Endothelial cell of umbilical vein (primary cell): ENCODE measurements at regions not wholly inside any gene's neighbourhood (a gene's known extent, or its start where the extent isn't known, plus 50 kb on each side); places are given as distances from the start of the nearest gene placed in this dataset.

Experiments
- BruUV-seq: library from RNA; stranded (reverse); fragments of 400-500 nt; replicated peaks from 2 replicates; lab custom pipeline; 2021; lab: Mats Ljungman, UMichigan
- CTCF ChIA-PET: fragments of 300-600, 350-600 bp; sonication (Branson Sonifier 250); formaldehyde crosslinking; loops from one replicate; lab custom pipeline; 2021; ENCODE audit warnings: antibody characterized with exemption, inconsistent platforms; lab: Charles Lee
- POLR2A ChIA-PET: fragments of 300-600, 350-600 bp; sonication (Branson Sonifier 250); formaldehyde crosslinking; loops from one replicate; lab custom pipeline; 2021; ENCODE audit warnings: antibody characterized with exemption, inconsistent platforms; lab: Charles Lee
- DNase-seq: peaks from one replicate; pipeline ENCODE4 v3.0.0-alpha.2; 2011; ENCODE audit warnings: low read depth, low spot score
- FAIRE-seq: peaks from 2 replicates; lab custom pipeline; 2011; peaks lifted over from hg19 to GRCh38; lab: Jason Lieb, UNC
- H2AFZ ChIP-seq: 2 replicates; pipeline ENCODE4 v1.6.0; 2012; ENCODE audit warnings: low read depth, low read length, control low read depth, inconsistent platforms
- H3K27ac ChIP-seq: 2 replicates; pipeline ENCODE4 v1.5.1; 2011; ENCODE audit warnings: low read depth, mild to moderate bottlenecking, control low read depth, low read length, moderate library complexity; ENCODE audit not compliant: insufficient read depth
- H3K27me3 ChIP-seq, 2 experiments: 2 replicates each; pipeline versions ENCODE4 v1.6.0 to v1.6.1; 2011; ENCODE audit warnings: low read length in 2 of 2, mixed read lengths in 1 of 2; ENCODE audit not compliant: control insufficient read depth in 2 of 2, insufficient read depth in 2 of 2
- H3K36me3 ChIP-seq, 2 experiments: 2 replicates in 1 of 2; 3 replicates in 1 of 2; pipeline ENCODE4 v1.5.1; 2011; ENCODE audit warnings: low read length in 2 of 2, mild to moderate bottlenecking in 1 of 2, moderate library complexity in 1 of 2; ENCODE audit not compliant: control insufficient read depth in 2 of 2, insufficient read depth in 2 of 2; ENCODE audit errors: extremely low read depth in 1 of 2
- H3K4me1 ChIP-seq: 3 replicates; pipeline ENCODE4 v1.5.1; 2011; ENCODE audit warnings: mild to moderate bottlenecking, low read length; ENCODE audit not compliant: control insufficient read depth, insufficient read depth; ENCODE audit errors: extremely low read depth
- H3K4me2 ChIP-seq: 2 replicates; pipeline ENCODE4 v1.6.1; 2011; ENCODE audit warnings: low read length, control low read depth, mixed read lengths; ENCODE audit not compliant: insufficient read depth
- H3K4me3 ChIP-seq, 3 experiments: fragments of 200-600 bp in 1 of 3; sonication (generic), shearing (Covaris generic) in 1 of 3; replicated peaks in 1 of 3; 2 replicates each; pipeline ENCODE4 v1.5.1; 2011 to 2016; ENCODE audit warnings: control low read depth in 3 of 3, low read length in 3 of 3, mild to moderate bottlenecking in 2 of 3, inconsistent platforms in 1 of 3, low read depth in 1 of 3, moderate library complexity in 1 of 3; ENCODE audit not compliant: insufficient read depth in 1 of 3
- H3K79me2 ChIP-seq: 2 replicates; pipeline ENCODE4 v1.6.0; 2012; ENCODE audit warnings: low read length, inconsistent platforms; ENCODE audit not compliant: control insufficient read depth, insufficient read depth
- H3K9ac ChIP-seq: replicated peaks from 2 replicates; pipeline ENCODE3; 2011; ENCODE audit warnings: low read length, control low read depth; ENCODE audit not compliant: insufficient read depth; ENCODE audit errors: extremely low read depth
- H3K9me1 ChIP-seq: replicated peaks from 3 replicates; pipeline ENCODE4 v1.6.0; 2011; ENCODE audit warnings: mild to moderate bottlenecking, low read length; ENCODE audit not compliant: control insufficient read depth, insufficient read depth; ENCODE audit errors: extremely low read depth
- H3K9me3 ChIP-seq: replicated peaks from 2 replicates; pipeline ENCODE4 v1.5.1; 2012; ENCODE audit warnings: low read length, inconsistent platforms; ENCODE audit not compliant: control insufficient read depth, insufficient read depth
- H4K20me1 ChIP-seq: replicated peaks from 2 replicates; pipeline ENCODE3; 2011; ENCODE audit warnings: mild to moderate bottlenecking, low read length; ENCODE audit not compliant: control insufficient read depth, insufficient read depth; ENCODE audit errors: extremely low read depth
- CTCF ChIP-seq, 2 donors: IDR thresholded peaks; 1 replicate in 1 of 2; 2 replicates in 1 of 2; pipeline ENCODE4 v1.5.1; 2011; ENCODE audit warnings: low read length in 2 of 2, mild to moderate bottlenecking in 2 of 2, moderate library complexity in 2 of 2, control low read depth in 1 of 2, inconsistent platforms in 1 of 2, low read depth in 1 of 2; ENCODE audit not compliant: insufficient read depth in 1 of 2; ENCODE audit errors: extremely low read depth in 1 of 2
- EZH2 ChIP-seq: IDR thresholded peaks from 2 replicates; pipeline ENCODE4 v1.6.1; 2012; ENCODE audit warnings: borderline replicate concordance, low read depth, mild to moderate bottlenecking, moderate library complexity, low read length, inconsistent platforms; ENCODE audit not compliant: severe bottlenecking
- FOS ChIP-seq: IDR thresholded peaks from 2 replicates; pipeline ENCODE4 v1.6.1; 2011; ENCODE audit warnings: mild to moderate bottlenecking, low read length, moderate library complexity, borderline replicate concordance; ENCODE audit not compliant: insufficient read depth
- GATA2 ChIP-seq: IDR thresholded peaks from 2 replicates; pipeline ENCODE4 v1.7.0; 2011; ENCODE audit warnings: low read depth, mild to moderate bottlenecking, moderate library complexity, mixed read lengths, low read length; ENCODE audit not compliant: insufficient read length, insufficient read depth
- JUN ChIP-seq: IDR thresholded peaks from 2 replicates; pipeline ENCODE4 v1.6.1; 2011; ENCODE audit warnings: borderline replicate concordance, low read depth; ENCODE audit not compliant: insufficient read length, insufficient read depth
- MAX ChIP-seq: IDR thresholded peaks from 2 replicates; pipeline ENCODE4 v1.6.1; 2011; ENCODE audit not compliant: insufficient read depth, insufficient read length
- MYC ChIP-seq: IDR thresholded peaks from one replicate; pipeline ENCODE4 v1.6.1; 2011; ENCODE audit warnings: mild to moderate bottlenecking, low read depth, low read length
- POLR2A ChIP-seq: IDR thresholded peaks from 2 replicates; pipeline ENCODE4 v1.6.1; 2012; ENCODE audit warnings: low read depth, mild to moderate bottlenecking, control low read depth, low read length
- POLR2AphosphoS5 ChIP-seq: IDR thresholded peaks from 2 replicates; pipeline ENCODE4 v1.6.1; 2012; ENCODE audit warnings: low read depth, mild to moderate bottlenecking, control low read depth, low read length, moderate library complexity; ENCODE audit not compliant: insufficient read depth
- dilution Hi-C: fragments of 300-500 bp; cut with MboI; formaldehyde crosslinking; loops from one replicate; pipeline ENCODE4 v1.15.0; 2019; ENCODE audit warnings: low sequenced_read_pairs; ENCODE audit not compliant: extremely low pct_ligation_motif_present
- intact Hi-C: fragments of 100-400 bp; cut with micrococcal nuclease; formaldehyde crosslinking; loops from one replicate; pipeline ENCODE4 v1.10.0; 2022

- Histone ChIP-seq H3K36me3 (no peaks in the 10 kb centered on the region), H3K79me2 (no peaks in the 10 kb centered on the region), H2AFZ (no peak overlapping the region), H3K9me1 (no peaks in the 10 kb centered on the region), H3K4me3 (no peak overlapping the region), H3K27me3 (no peaks in the 10 kb centered on the region), H3K9ac (no peak overlapping the region), H4K20me1 (no peaks in the 10 kb centered on the region), H3K4me1 (no peaks in the 10 kb centered on the region), H3K9me3 (no peaks in the 10 kb centered on the region), H3K4me2 (no peak overlapping the region), H3K27ac (no peak overlapping the region)
- dilution Hi-C loops (no loop called here), intact Hi-C loops (no loop called here)
- POLR2A ChIA-PET = no interaction called here
- DNase-seq (no peak), FAIRE-seq (no peak)
- no TSS peak for BruUV-seq
- CTCF ChIA-PET = no interaction called here
- TF ChIP-seq FOS (no peak), POLR2A (no peak), EZH2 (no peak), CTCF (IDR thresholded peaks at IDR 0.05; ENCODE audit: extremely low read depth in 1 of 2, insufficient read depth in 1 of 2, low read depth in 1 of 2, low read length in 2 of 2) (no peak), JUN (no peak), GATA2 (no peak), MAX (no peak), POLR2AphosphoS5 (no peak), MYC (no peak)
These were observed 81.5 kb downstream of the FTHL17 start for GRCh38 chrX:30990361-30990760.
